ENCODE measurements at regions not wholly inside any gene's neighbourhood (a gene's known extent, or its start where the extent isn't known, plus 50 kb on each side); places are given as distances from the start of the nearest gene placed in this dataset.

DNA sequence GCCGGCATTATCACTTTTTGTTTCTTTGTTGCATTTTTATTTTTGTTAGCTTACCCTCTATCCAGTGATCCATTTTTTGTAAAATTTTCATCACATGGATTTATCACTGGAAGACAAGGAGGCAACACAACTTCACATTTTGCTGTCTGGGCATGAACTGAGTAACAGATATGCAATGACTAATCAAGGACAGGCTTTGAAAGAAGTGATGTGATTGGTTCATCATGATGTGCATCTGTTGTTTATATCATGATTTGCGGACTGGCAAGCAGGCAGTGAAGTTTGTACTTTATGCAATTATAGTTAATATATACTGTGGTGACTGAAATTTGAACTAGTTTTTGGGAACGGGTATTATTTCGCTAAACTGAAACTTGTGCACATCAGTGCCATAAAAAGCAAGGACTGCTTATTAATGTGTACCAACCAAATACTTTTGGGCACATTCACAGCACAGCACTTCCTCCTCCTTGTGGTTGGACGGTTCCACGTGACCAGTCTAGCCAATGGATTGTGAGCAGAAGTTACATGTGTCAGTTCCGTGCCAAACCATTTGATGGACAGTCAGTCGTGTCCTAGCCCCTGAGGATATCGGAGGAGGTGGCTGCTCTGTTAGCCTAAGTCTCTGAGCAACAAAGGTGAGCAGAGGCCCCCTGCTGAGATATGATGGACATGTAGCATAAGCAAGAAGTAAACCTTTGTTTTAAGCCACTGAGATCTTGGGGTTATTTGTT, 201.4 kb upstream of the SIX2 start:
- ATAC-seq: no peak

DNA sequence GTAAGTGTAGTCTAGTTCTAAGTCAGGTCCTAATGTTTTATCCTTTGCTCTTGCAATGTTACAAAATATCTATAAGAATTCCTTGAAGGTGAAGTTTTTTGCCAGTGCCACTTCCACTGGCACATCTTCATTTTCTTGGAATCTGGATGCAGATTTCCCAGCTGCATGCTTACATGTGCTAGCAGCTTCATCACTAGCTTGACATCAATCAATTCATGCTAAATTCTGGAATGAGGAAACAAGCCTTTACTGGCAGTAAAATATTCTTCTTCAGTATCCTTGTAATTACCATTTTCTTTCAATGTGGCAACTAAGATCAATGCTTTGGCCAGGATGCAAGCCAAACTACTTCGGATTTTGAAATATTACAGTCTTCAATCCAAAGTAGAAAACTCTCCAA, 200.6 kb upstream of the SIX2 start:
- no peak for ATAC-seq

DNA sequence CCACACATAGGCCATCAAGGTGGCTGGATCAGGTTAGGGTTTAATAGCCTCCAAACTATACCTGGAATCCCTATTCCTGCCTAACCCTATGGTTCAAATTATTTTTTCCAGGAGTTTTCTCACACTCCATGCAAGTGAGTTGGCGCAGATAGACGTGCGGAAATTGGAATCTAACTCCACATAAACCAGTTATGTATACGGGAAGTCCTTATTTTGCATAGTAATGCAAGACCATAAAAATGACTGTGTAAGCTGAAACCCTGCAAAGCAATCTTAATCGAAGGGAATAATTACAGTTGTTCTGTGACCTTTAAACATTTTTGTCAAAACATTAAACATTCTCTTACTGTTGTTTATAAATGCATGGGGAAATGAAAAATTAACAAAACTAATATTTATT, 200.1 kb upstream of the SIX2 start:
- no peak for ATAC-seq

DNA sequence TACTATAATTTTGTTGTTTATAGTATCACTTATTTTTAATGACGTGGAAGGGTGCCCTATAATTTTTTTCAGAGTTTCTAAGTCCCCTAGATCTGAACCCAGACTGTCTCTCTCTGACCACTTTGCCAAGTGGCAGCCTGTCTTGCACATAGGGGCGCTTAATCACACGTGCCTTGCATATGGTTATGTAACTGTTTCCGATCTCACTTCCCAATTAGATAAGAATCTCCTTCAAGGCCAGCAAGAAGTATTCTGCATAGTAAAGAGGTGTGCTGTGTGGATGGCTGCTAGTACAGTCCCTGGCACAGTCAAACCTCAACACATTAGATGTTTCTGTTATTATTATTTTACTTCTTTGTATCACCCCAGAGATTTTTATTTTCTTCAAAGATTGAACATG, 197.8 kb upstream of the SIX2 start:
- ATAC-seq: no peak

DNA sequence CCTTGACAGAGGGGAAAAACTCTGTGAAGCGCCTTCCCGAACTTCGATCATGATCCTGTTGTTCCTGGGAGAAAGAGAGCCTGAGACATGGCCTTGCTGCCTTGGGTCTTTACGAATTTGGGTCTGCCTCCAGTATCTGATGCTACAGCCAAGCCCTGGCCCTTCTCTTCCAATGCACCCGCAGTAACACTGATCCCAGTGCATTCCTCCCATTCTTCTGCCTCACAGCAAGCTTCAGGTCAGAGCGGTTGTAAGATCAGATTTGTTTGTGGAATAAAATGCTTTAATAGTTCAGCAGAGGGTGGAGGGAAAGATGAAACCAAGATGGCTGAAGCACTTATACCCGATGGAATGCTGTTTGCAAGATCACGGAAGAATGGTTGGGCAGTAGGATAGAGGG, 196.7 kb upstream of the SIX2 start:
- no peak for ATAC-seq

DNA sequence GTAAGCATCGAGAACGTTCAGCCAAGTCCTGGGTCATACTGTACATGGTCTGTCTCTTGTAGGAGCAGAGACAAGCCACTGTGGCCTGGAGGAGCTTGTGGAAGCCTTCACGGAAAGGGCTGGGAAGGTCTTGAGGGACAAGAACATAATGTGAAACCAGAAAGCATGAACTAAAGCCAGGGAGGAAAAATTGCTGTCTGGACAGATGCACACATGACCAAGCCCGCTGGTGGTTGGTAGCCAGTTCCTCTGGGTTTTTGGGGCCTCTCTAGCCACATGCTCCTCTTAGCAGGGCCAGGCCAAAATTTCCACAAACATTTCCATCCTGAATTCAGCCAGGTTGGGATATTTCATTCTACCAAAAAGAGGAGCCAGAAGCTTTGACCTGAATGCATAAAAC, 196.2 kb upstream of the SIX2 start:
- no peak for ATAC-seq

DNA sequence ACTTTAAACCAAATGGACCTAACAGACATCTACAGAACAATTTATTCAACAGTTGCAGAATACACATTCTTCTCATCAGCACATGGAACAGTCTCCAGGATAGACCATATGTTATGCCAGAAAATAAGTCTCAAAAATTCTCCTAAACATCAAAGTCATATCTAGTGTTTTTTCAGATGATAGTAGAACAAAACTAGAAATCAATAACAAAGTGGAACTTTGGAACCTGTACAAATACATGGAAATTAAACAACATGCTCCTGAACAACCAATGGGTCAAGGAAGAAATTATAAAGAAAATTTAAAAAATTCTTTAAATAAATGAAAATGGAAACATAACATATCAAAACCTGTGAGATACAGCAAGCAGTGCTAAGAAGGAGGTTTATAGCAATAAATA, 194.1 kb upstream of the SIX2 start:
- no peak for ATAC-seq

DNA sequence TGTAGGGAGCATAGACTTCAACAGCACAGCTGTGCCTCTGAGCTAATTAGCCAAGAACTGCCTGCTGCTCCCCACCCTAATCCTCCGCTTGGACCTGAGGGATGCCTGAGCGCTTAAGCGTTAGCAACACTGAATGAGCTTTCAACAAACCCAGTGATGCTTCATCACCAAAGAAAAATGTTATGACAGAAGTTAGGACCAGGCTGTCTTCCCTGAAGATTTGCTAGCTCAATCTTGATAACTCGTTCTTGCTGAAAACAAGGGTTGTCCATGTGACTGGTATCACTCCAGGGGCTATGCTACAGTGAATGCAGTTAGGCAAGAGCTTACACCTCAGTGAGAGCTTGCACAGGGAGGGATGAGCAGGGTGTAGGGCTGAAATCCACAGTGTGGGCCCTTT, 190.7 kb upstream of the SIX2 start:
- ATAC-seq: no peak

DNA sequence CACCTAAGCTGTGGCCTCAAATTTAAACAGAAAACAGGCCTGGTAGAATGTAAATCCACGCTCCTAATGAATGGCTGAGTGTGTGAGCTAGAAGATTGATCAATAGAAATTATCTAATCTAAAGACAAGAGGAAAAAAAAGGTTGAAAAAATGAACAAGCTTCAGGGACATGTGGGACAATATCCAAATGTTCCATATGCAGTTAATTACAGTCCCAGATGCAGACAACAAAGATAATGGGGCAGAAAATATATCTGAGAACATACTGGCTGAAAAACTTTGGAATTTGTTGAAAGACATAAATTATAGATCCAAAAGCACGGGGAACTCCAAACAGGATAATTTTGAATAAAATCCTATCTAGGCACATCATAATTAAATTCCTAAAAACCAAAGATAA, 186.7 kb upstream of the SIX2 start:
- ATAC-seq: no peak

DNA sequence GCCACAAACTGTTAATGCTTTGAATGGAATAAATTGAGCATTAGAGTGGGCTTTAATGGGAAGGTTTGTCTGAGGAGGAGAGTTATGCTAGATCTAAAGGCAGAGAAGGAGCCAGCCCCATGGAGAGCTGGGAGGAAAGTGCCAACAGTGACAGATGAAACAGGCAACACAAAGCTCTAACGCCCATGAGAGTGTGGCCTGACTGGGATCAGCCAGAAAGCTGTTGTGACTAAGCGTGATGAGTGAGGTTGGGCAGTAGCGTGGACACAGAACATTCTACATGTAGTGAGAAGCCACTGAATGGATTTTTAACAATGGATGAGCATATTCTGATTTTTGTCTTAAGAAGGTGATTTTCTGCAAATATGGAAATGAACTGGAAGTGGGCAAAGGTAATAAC, 185.3 kb upstream of the SIX2 start:
- no peak for ATAC-seq

DNA sequence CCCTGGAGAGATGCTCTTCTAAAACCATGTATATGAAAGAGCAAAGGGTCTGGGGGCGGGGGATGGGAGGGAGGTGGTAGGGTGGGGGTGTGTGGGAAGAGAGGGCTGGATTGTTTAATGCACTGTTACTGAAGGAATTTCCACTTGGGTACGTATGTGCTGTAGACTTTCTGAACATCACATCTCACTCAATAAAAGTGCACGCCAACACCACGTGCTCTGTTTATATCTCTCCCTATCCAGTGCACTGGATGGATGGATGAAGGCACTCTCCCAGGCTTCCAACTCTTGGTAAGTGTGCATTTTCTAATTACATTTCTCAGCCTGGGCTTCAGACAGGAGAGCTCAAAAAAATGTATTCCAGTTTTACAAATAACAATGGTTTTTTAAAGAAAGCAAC, 184.3 kb upstream of the SIX2 start:
- no peak for ATAC-seq

DNA sequence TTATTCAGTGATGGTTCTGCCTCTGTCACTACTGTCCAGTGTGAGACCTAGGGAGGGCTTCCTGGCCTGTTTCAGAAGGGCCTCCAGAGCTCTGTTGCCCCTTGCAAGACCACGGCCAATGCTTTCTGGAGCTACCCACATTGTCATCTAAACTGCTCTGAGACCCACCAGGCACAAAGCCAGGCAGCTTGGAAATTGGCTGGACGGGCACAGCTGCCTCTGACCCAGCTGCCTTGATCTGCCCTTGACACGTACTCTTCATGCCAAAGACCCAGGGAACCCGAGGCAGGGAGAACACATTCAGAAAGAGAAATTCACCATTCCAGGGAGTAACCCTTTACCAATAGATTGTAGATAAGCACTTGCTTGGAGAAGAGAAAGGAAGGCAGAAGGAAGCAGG, 183.7 kb upstream of the SIX2 start:
- ATAC-seq: no peak

DNA sequence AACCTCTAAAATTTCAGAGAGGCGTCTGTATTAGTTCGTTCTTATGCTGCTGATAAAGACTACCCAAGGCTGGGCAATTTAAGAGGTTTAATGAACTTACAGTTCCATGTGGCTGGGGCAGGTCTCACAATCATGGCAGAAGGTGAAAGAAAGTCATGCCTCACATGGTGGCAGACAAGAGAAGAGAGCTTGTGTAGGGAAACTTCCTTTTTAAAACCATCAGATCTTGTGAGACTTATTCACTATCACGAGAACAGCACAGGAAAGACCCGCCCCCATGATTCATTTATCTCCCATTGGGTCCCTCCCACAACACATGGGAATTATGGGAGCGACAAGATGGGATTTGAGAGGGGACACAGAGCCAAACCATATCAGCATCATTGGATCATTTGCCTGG, 183.2 kb upstream of the SIX2 start:
- no peak for ATAC-seq

DNA sequence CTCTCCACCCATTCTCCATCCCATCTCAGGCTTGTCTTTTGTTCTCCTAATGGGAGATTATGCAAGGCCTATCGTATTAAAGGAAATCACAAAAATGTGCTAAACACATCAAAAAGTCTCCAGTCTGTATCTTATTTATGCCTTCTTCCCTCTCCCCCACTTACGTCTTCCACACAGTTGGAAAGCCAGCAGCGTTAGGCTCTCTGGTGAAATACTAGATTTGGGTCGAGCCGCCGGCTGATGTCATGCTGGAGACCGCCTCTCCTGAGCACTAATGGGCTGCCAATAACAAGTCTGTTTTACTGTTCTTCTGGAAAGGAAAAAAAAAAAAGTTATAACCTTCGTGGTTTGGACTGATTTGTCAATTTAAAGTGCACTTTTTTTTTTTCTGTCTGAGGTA, 182.7 kb upstream of the SIX2 start:
- ATAC-seq: no peak

DNA sequence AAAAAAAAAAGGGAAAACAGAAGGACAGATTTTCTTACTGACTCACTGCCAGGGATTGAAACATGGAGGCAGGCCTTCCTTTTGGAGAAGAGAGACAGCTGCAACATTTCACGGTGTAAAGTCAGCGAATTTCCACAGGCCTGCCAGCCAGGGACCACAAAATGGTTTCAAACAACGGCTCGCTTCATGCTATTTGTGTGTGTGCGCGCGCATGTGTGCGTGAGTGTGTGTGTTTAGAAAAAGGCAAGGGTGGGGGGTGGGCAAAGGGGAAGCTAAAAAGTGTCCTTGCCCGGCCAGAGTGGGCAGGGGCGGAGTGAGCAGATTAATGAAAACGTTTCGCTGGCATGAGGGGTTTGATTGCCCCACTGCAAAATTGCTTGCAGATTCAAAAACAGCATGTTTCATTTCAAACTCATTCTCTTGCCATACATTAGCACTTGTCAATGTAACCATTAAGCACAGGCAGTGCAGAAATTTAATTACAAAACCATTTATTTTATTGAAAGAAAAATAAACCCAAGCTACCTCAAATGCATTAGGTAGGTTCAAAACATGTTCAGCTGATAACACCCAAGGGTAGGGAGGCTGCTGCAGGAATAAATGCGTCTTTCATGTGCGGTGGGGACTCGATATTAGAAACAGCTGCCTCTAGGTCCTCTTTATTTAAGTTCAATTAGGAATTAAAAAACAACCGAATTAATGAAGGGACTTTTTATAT, 182.1 kb upstream of the SIX2 start:
- ATAC-seq: no peak

DNA sequence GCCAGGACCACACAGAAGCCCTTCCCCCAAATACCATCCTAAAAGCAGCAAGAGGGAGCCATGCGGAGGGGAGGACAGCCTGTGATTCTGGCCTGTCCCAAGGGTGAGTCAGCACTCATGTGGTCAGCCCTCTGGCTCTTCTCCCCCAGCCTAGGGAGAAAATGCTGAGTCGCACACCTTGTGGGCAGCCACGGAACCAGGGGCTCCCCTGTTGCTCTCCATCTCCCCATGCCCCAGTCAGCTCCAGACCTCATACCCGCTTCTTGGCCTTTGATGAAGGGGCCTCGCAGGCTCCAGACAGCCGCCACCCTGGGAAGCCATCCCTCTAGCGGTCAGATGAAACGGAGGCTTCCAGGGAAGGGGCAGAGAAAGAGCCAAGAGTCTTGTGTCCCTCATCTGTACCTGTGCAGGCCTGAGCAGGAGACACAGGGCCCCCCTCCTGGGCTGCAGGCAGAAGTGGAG, 181.3 kb upstream of the SIX2 start:
- ATAC-seq: no peak

DNA sequence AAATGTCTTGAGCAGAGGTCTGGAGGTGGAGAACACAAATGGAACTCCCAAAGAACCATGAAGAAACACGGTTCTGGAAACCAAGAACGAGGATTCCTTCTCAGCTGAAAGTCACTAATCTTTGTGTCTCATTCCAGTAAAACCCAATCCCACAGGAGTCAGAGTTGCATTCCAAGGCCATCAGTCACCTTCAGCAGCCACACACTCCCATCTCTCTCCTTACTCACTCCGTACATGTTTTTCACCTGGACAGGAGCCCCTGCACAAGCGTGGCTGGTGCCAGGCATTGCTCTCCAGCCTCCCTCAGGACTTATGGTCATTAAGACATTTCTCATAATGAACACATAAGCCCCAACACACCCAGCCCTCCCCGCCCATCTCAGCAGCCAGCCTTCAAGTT, 175.4 kb upstream of the SIX2 start:
- no peak for ATAC-seq

DNA sequence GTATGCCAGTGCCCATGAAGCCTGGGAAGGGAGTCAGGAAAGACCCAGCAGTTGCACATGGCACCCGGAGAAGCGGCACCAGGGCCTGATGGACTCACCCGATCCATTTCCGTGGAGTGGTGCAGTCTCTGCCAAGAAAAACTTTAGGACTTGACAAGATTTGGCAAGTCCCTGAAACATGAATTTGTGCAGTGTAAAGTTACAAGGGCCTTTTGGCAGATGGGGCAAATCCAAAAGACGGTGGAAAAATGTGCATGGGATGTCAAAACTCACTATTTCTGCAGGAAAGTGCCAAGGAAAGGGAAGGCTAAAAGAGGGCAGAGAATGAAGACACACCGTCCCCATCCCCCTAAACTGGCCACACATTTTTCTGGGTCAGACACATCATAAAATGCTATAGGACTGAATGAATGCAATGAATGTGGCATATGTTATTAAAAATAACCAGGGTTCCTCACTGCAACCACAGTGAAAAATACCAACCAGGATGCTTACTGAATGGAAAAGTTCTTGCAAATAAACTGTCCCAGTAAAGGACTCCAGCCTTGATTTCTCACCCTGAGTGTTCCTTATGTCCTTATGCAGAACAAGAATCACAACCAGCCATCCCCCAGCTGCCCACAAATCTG, 173.5 kb upstream of the SIX2 start:
- no peak for ATAC-seq

DNA sequence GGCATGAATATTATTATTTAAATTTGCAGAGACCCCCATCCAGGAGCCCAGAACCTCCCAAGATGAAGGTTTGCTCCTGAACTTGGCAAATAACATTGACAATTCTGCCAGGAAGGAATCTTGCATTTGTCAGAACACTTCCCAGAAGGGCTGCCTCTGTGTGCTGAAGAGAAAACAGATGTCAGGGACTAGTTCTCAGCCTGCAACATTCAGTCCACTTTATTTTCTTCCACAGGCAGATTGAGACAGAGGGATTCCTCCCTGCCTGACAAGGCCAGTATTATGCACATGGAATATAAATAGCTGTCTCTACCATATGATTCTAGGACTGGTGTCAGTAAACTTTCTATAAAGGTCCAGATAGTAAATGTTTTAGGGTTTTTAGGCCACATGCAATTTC, 171.5 kb upstream of the SIX2 start:
- no peak for ATAC-seq

DNA sequence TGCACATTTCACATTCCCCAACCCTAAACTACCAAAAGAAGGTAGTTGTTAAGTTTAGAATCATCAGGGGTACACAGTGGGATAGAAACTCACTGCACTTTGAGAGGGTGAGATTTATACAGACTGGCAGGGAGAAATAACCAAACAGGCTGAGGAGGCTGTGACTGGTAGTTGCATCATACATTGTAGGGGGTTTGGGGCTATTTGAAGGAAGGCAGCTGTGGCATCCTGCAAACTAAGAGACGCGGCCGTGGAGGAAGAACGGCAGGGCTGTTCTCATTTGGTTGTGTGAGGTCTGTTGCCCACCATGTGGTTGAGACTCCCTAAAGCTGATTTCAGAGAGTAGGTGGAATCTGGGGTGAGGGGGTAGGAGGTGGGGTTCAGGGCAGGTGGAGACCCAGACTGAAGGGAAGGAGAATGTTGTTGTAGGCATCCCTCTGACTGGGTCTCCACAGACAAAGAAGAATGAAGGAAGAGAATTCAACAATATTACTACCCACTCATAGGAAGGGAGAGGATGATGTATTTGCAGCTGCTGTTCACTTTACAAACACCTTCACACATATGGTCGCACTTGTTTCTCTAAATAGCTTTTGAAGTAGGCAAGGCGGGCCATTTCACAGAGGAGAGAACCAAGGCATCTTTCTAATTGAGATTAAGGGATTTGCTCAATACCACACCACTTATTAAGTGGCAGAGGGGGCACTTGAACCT, 170.9 kb upstream of the SIX2 start:
- ATAC-seq: no peak

DNA sequence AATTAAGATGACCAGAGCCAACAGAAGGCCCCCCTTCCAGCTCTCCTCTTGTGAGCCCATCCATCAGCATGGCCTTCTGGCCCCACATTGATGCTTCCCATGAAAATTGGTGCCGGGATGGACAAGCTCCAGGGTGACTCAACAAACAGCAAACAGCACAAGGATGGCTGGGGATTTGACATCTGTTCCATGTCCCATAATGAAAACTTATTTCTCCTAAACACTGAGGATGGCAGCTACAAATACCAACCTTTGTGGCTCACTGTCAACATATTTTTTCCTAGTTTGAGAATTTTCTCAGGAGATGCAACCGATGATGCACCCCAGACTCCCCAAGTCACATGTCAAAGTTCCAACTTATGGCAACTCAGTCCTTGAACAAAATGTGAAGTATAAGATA, 169.6 kb upstream of the SIX2 start:
- ATAC-seq: no peak

DNA sequence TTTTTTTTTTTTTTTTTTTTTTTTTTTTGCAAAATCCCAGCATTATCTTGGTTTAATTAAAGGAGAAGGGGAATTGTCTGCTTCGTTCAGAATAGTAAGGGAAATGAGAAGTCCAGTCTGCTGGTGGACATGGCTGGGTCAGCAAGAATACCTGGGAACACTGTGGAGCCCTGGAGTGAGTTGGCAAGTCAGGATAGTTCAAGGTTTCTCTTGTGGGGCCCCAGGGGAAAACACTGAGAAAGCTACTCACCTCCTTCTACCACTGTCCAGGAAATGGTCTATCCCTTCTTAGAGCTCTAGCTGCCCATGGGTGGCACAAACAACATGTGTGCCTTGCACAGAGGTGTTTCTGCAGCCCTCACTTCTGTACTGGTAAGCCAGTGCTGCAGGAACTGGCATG, 169.1 kb upstream of the SIX2 start:
- no peak for ATAC-seq

DNA sequence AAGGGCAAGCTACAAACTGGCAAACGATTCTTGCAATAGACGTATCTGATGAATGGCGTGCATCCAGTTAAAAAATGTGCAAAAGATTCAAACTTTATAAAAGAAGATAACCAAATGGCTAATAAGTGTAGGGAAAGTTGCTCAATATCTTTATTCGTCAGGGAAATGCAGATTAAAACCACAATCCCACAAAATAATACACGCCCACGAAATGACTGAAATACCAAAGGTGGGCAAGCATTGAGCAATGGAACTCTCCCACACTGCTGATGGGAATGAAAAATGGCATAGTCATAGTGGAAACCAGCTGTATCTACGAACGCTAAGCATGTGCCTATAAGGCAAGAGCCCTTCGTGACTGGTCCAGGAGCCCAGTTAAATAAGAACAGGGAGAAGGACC, 168.6 kb upstream of the SIX2 start:
- no peak for ATAC-seq

DNA sequence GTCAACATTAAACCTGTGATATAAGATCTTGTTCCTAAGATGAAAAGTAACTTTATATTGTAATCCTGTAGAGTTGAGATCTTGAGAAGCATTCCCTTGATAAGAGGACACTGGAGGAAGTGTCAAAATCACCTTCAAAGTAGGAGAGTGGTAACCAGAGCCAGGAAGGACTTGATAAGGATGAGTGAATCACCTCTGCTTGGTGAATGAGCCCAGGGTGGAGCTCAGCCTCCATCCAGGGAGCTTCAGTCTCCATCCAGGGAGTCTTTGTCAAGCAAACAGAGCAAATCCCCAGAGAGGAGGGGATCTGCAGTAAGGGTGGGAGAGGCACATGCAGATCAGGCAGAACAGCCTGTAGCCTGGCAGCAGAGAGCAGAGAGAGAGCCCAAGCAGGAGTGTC, 167.1 kb upstream of the SIX2 start:
- ATAC-seq: no peak
